ENCODE measurements at regions not wholly inside any gene's neighbourhood (a gene's known extent, or its start where the extent isn't known, plus 50 kb on each side); places are given as distances from the start of the nearest gene placed in this dataset.

DNA sequence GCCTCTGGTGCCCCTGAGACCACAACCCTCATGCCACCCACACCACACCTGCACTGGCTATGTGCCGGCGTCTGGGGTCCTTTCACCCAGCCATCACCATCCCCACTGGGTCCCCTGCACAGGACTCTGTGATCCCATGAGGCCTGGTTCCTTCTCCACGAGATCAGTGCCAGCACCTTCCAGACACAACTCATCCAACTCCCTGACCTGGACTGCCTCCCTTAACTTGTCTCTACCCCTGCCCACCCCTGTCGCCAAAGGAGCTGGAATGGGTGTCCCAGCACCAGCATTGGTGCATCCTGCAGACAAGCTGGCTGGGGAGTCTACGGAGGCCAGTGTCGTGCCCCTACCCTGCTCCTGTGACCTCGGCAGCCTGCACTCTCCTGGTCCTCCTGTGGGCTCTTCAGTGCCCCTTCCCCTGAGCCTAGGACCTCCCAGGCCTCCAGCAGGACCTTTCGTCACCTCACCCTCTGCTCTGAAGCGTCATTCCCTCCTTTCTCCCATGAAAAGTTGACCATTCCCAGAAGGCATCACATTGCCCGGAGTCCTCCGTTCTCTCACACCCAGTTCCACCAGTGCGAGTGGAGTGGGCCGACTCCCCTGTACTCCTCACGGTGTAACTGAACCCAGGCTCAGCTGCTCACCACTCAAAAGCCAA is 87.7 kb downstream of the NSUN2 start:
- no peaks in the 10 kb centered on the region for H3K9me3 ChIP-seq (ENCODE audit: control insufficient read depth in 2 of 3, insufficient read depth in 1 of 3, low read length in 3 of 3)
- DNase-seq (no peak), FAIRE-seq (no peak)
- no peak for TF ChIP-seq CTCF (IDR thresholded peaks at IDR 0.05; ENCODE audit: borderline replicate concordance, extremely low read depth, insufficient read depth)
- H3K4me1 ChIP-seq (ENCODE audit: control insufficient read depth in 2 of 3, insufficient read depth in 2 of 3, low read depth in 1 of 3, low read length in 3 of 3) = no peaks in the 10 kb centered on the region
- no peak overlapping the region for H3K27ac ChIP-seq (ENCODE audit: low read depth in 2 of 2, low read length in 2 of 2)
- H3K27me3 ChIP-seq (ENCODE audit: control insufficient read depth, insufficient read depth, low read length) = no peaks in the 10 kb centered on the region
- H3K36me3 ChIP-seq (ENCODE audit: control insufficient read depth in 2 of 3, insufficient read depth in 3 of 3, low read length in 3 of 3) = no peaks in the 10 kb centered on the region
- H3K9ac ChIP-seq (ENCODE audit: low read length in 3 of 3) = no peak overlapping the region
- intact Hi-C loops (cut with DNase I) = no loop called here
- no peak overlapping the region for H3K4me3 ChIP-seq (ENCODE audit: low read length in 3 of 3)

DNA sequence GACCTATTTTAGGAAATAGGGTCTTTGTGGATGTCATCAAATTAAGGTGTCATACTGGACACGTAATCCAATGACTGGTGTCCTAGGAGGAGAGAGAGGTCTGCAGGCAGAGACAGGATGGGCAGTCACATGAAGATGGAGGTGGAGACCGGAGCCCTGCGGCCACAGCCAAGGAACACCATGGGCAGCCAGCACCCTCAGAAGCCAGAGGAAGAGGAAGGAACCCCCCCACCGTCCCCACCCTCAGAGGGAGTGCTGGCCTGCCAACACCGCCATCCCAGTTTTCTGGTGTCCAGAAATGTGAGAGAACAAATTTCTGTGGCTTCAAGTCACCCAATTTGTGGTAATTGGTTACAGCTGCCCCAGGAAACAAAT is 88.3 kb downstream of the NSUN2 start:
- Histone ChIP-seq H3K9ac (ENCODE audit: low read length in 3 of 3) (no peak overlapping the region), H3K4me3 (ENCODE audit: low read length in 3 of 3) (no peak overlapping the region), H3K27ac (ENCODE audit: low read depth in 2 of 2, low read length in 2 of 2) (no peak overlapping the region), H3K27me3 (ENCODE audit: control insufficient read depth, insufficient read depth, low read length) (no peaks in the 10 kb centered on the region), H3K9me3 (ENCODE audit: control insufficient read depth in 2 of 3, insufficient read depth in 1 of 3, low read length in 3 of 3) (no peaks in the 10 kb centered on the region), H3K36me3 (ENCODE audit: control insufficient read depth in 2 of 3, insufficient read depth in 3 of 3, low read length in 3 of 3) (no peaks in the 10 kb centered on the region), H3K4me1 (ENCODE audit: control insufficient read depth in 2 of 3, insufficient read depth in 2 of 3, low read depth in 1 of 3, low read length in 3 of 3) (no peaks in the 10 kb centered on the region)
- no peak for DNase-seq
- intact Hi-C loops (cut with DNase I) = no loop called here
- FAIRE-seq = no peak
- no peak for TF ChIP-seq CTCF (IDR thresholded peaks at IDR 0.05; ENCODE audit: borderline replicate concordance, extremely low read depth, insufficient read depth)

All from kidney (tissue), 13 donors.